NCI-H2107 treated with DMSO at 0.1 percent for 48 hours (cell line): ENCODE measurements at regions not wholly inside any gene's neighbourhood (a gene's known extent, or its start where the extent isn't known, plus 50 kb on each side); places are given as distances from the start of the nearest gene placed in this dataset.

Source experiments
- DNase-seq: peaks from one replicate; lab custom pipeline; 2025; ENCODE audit not compliant: unreplicated experiment; lab: John Stamatoyannopoulos, UW

GRCh38 chr6:144647406-144647964, 362.4 kb downstream of the UTRN start:
- DNase-seq = no peak

GRCh38 chr6:144647971-144648651, 363.0 kb downstream of the UTRN start:
- DNase-seq = no peak

GRCh38 chr6:144649085-144649484, 363.9 kb downstream of the UTRN start:
- DNase-seq = no peak

DNA sequence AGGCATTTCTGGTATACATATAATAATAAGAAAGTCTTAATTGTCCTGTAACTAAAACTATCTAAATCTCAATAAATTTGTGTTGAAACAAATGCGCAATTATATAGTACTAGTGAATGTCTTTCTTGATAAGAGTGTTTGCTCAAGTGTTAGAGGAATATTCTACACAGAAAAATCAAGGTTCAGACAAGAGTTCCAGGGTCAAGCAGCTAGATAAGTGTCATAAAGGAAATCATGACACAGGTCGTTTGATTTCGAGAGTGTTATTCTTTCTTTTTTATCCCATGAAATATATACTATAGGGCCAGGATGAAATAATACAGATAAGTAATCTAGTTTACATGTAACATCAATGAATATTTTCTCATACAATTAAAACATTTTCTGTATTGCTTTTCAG, 366.1 kb downstream of the UTRN start:
- DNase-seq = no peak

DNA sequence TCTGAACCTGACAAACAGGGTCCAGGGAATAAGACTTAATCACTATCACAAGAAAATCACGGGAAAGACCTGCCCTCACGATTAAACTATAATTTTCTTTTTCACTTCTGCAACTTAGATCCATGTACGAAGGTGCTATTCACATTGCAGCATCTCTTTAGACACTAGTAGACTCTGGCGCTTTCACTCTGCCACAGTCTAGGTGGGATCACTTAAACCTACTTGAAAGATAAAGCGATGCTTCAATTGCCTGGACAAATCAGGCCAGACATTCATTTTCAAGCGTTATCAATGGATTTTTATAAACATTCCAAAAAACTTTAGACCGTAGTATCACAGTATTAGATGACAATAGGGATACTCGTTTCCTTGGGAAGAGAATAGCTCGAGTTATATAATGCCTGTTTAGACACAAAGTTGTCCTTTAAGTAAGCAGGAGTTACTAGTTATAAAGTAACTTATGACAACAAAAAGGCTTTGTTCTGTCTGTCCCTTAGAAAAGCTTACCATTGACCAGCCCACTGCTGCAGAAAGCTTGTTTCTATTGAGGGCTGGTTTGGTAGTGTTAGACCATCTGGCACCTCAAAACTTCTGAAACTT, 367.3 kb downstream of the UTRN start:
- no peak for DNase-seq

GRCh38 chr6:144653885-144654505, 368.9 kb downstream of the UTRN start:
- no peak for DNase-seq

DNA sequence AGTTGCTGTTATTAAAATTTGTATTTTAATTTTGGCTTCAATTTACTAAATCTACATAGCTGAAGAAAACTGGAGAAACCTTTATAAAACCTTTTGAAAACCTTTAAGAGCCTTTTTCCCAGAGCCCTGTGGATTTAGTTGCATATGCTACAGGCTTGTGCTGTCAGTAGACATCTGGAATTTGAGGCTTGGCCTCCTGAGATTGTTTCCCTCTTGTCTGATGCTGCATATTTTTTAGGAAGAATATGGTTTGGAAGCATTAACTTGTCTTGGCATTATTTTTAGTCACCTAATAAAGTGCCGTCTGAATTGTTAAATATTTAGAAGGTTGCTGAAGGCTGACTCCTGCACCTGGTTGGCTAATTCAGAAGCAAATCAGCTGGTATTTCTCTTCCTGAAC, 369.4 kb downstream of the UTRN start:
- DNase-seq = no peak

DNA sequence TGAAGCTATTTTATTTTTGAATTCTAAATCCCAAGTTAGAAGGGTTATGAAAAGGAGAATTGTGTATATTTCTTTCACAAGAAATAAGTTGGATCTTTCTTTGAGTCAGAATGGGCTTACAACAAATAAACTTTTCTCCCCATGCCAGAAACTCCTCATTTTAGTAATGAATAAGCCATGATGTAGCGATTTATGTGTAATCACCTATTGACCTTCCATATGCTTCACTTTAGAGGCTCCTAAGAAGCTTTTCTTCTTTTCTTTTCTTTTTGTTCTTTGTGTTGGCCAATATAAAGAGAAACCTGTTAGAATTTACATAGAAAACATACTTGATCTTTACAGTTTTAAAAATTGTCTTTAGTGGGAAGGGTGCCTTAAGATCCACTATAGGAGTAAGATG, 370.2 kb downstream of the UTRN start:
- no peak for DNase-seq

DNA sequence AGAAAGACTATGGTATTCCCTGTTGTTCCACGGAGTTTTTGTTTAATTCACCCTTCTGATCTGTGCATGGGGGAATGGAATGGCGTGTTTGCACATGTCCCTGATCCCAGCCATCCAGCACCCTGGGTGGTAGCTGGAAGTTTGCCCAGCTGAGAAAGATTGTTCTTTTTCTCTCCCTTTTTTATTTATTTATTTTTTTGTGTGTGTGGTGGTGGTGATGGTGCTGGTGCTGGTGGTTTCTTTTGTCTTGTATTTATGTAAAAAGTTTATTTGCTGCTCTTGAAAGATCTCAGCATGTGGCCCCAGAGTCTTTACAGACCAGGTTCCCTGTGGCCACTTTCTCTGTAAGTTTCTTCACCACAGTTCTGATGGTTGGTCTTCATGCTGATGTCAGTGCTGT, 372.6 kb downstream of the UTRN start:
- peak; percentile 81 for DNase-seq

- peak; percentile 59 for DNase-seq
These were observed 374.4 kb downstream of the UTRN start for GRCh38 chr6:144659202-144660182.

- peak; percentile 41 for DNase-seq
These were observed 375.5 kb downstream of the UTRN start for GRCh38 chr6:144660561-144661115.

DNA sequence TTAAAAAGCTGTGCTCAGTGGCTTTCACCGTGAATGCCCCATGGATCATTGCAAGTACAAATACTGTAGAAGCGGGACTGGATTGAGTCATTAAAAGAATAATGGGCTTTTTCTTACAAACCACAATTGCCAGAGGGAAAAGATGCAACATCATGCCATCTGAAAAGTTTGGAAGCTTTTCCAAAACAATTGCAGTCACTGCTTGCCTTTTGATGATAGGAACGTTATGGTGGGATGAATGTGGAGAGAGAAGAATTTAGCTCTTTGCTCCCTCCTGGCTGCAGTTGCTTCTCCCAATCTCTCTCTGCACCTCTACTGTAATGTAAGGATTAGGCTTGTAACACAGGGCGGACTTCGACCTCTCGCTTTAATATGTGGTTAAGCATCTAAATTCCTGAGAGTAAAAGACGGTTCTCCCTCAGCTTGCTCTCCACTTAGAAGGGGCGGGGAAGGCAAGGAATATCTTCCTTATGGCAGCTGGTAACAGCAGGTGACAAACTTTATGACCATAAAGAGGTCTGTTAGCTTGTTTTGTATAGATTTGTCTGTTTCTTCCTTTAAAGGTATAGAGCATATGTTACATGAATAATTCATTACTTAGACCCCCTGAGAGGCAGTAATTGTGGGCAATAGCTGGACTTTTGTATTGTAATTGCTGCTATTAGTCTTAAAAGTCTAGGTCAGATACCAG, 376.1 kb downstream of the UTRN start:
- peak; percentile 83 for DNase-seq

DNA sequence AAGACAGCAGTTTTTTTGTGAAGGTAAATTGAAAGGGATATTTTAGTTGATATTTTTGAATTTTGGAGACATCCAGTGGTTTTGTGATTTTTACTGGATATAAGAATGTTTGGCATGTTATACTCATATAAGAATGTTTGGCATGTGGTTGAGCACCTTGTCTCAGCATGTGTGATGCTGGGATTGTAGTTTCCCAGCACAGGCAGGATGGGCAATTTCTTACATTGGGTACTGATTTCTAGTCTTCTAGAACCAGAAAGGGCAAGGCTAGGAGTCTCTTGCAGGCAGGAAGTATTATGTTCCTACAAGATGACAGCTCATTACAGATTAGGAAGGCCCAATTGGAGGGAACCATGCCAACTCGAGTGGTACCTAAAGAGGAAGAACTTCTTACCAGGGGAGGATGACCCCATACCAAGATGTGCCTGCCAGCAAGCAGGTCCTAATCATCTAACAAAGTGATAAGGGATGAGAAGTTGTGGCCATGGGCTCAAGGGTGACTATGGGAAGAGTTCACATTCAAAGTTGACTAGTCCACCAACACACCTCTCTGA, 377.8 kb downstream of the UTRN start:
- peak; percentile 30 for DNase-seq

DNA sequence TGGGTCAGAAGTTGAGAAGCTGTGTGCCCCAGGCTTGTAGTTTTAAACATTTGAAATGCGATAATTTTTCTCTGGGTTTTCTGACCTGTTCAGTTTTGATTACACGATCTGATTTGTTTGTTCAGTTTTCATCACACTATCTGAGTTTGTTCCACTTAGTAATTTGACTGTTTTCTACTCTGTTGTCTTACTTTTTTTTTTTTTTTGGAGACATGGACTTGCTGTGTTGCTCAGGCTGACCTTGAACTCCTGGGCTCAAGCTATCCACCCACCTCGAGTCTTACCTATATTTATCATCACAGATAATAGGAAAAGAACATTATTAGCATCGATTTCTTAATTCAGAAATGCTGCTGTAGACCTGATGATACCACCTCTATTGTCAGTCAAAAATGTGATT, 379.1 kb downstream of the UTRN start:
- DNase-seq = no peak

- no peak for DNase-seq
These were observed 379.8 kb downstream of the UTRN start for GRCh38 chr6:144664947-144665346.

- DNase-seq = no peak
These were observed 380.9 kb downstream of the UTRN start for GRCh38 chr6:144665932-144666450.

DNA sequence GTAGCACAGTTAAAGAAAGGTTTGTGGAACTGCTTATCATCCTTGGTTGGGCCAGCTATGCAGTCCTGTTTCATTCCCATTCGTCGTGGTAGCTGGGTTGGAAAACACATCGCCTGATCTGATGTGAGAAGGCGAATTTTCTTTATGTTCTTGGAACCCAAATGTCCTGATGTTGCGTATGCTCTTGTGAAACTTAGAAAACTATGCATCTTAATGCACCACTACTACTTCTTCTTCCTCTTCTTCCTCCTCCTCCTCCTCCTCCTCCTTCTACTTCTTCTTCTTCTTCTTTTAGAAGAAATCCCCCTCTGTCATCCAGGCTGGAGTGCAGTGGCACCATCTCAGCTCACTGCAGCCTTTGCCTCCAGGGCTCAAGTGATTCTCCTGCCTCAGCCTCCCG, 381.6 kb downstream of the UTRN start:
- no peak for DNase-seq

DNA sequence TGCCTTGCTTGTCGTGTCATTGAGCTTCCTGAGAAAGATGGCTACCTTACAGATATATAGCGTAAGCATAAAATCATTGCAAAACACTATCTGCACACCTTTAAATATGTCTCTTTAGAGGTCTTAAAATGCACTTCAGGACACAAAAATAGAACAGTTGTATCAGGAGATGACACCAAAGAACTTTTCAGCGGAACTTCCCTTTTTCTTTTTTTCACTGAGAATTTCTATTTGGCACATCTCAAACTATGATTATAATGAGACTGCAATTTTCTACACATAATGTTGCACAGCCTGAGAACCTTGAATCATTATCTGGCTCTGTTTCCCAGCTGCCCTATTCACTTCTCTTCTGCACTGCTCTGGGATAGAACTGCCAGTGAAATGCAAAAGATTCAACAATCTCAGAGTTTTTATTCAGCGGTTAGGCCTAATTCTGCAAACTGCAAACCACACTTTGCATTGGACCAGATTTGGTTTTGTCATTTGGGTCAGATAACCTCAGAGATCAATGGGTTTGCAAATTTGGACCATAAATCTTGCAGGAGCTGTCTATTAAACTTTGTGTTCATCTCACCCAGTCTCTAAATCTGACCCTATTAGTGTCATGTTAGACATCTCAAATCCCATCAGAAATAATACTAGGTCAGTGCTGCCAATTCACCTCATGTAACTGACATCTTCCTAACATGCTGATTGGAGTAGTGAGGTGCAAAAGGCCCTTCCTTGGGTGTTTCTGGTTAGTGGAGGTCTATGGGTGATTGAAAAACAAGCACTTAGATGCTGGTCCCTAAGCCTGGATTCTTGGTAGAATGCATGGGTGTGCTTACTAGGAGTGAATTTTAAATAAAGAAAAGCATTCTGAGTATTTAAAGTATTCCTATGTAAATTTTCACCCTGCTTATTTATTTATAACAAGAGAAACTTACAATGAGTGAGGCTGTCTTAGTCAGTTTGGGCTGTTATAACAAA, 382.7 kb downstream of the UTRN start:
- DNase-seq = no peak
